ENCODE measurements at regions not wholly inside any gene's neighbourhood (a gene's known extent, or its start where the extent isn't known, plus 50 kb on each side); places are given as distances from the start of the nearest gene placed in this dataset.

DNA sequence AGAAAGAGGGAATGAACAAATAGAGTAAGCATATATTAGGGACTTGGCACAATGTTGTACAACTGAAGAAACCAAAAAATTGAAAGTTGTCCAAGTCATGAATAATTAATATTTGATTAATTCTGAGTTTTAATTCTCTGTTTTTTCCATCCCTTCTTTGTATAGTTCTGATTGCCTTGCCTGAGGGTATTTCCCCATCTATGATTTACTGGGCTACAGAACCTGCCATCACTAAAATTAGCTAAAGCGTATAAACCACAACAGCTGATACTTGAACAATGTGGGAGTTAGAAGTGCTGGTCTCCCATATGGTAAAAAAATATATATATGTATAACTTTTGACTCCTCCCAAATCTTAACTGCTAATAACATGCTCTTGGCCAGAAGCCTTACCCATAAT is 1253.5 kb upstream of the CDH6 start:
- TF ChIP-seq, protein P1, sequence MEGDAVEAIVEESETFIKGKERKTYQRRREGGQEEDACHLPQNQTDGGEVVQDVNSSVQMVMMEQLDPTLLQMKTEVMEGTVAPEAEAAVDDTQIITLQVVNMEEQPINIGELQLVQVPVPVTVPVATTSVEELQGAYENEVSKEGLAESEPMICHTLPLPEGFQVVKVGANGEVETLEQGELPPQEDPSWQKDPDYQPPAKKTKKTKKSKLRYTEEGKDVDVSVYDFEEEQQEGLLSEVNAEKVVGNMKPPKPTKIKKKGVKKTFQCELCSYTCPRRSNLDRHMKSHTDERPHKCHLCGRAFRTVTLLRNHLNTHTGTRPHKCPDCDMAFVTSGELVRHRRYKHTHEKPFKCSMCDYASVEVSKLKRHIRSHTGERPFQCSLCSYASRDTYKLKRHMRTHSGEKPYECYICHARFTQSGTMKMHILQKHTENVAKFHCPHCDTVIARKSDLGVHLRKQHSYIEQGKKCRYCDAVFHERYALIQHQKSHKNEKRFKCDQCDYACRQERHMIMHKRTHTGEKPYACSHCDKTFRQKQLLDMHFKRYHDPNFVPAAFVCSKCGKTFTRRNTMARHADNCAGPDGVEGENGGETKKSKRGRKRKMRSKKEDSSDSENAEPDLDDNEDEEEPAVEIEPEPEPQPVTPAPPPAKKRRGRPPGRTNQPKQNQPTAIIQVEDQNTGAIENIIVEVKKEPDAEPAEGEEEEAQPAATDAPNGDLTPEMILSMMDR (IDR thresholded peaks at IDR 0.05; ENCODE audit: low read depth, low read length, poor library complexity, severe bottlenecking) = no peak
- no peak for TF ChIP-seq EZH2phosphoT487 (IDR thresholded peaks at IDR 0.05; ENCODE audit: borderline replicate concordance, low read length)
